GM18499 (cell line): ENCODE measurements at regions not wholly inside any gene's neighbourhood (a gene's known extent, or its start where the extent isn't known, plus 50 kb on each side); places are given as distances from the start of the nearest gene placed in this dataset.
"Not testable (repeated sequence)": the region's sequence is repeated elsewhere in the genome, so short reads cannot be mapped to it uniquely, and the experiment has no call there.

Source experiments
- ATAC-seq: cut with Tn5 transposase; IDR thresholded peaks from one replicate; pipeline ENCODE4 v1.9.1; 2021; ENCODE audit warnings: moderate number of reproducible peaks; ENCODE audit not compliant: insufficient read depth, unreplicated experiment

DNA sequence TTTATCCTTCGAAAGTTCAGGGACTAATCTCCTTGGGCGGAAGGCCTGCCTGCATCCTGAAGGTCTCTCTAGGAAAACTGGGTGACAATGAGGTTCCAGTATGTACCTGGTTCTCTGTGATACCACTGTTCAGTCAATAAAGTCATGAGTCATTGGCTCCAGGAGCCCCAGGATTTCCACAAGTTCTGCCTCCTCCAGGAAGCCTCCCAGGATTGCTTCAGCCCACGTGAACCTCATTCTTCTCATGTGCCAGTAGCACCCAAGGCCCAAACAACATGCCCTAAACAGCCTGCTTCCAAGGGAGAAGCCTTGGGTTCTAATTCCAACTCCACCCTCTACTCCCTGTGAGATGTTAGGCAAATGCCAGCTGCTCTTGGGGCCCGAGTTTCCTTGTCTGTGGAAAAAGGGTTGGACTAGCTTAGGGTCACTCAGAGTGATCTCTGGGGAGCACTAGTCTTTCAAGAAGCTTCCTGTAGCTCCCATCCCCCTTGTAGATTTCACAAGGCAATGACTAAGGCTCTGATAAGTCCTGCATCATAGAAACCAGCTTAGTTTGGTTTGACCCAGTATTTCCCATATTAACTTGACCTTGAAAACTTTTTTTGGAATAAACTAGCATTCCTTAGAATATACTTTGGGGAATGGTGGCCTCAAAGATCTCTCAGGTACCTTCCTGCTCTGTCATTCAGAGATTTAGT, 118.3 kb upstream of the ATP2B2 start:
- no peak for ATAC-seq

DNA sequence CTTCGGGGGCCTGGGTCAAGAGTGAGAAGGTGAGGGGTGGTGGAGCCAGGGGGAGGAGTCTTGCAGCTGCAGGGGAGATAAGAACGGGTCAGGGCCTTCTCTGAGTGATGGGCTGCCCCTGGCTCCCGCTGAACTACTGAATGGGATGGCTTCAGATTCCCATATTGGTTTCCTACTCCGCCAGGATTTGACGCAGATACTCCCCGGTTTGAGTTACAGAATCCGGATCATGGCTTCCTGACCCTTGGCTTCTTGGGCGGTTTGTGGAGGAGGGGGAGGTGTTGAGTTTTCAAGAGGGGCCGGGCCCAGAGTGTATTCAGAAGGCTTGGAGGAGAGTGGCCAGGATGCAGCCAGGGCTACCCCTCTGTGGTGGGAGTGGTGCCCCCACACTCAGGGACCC, 119.9 kb upstream of the ATP2B2 start:
- ATAC-seq = no peak

DNA sequence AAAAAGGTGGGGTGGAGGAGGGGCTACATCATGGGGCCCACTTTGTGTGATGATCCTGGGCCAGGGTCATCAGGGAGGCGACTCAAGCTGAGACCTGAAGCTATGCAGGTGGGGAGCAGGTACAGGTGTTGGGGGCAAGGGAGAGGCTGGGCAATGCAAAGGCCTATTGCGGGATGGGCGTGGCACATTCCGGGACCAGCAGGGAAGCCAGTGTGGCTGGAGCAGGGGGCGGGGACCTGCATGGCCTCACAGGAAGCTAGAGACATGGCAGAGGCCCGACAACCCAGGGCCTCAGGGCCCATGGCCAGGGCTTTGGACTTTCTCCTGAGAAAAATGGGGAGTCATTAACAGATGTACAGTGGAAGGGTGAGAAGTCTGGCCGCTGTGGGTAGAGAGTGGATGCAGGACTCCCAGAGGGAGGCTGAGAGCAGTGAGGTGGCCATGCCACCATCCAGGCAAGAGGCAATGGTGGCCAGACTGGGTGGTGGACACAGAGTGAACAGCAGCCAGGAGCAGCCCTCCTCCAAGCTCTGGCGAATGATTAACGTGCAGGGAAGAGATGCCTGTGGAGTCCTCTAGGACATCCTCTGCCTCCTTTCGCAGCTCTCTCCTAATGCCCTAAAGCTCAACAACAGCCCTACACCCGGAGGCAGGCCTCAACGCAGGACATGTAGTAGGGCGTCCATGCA, 122.6 kb upstream of the ATP2B2 start:
- ATAC-seq = no peak

DNA sequence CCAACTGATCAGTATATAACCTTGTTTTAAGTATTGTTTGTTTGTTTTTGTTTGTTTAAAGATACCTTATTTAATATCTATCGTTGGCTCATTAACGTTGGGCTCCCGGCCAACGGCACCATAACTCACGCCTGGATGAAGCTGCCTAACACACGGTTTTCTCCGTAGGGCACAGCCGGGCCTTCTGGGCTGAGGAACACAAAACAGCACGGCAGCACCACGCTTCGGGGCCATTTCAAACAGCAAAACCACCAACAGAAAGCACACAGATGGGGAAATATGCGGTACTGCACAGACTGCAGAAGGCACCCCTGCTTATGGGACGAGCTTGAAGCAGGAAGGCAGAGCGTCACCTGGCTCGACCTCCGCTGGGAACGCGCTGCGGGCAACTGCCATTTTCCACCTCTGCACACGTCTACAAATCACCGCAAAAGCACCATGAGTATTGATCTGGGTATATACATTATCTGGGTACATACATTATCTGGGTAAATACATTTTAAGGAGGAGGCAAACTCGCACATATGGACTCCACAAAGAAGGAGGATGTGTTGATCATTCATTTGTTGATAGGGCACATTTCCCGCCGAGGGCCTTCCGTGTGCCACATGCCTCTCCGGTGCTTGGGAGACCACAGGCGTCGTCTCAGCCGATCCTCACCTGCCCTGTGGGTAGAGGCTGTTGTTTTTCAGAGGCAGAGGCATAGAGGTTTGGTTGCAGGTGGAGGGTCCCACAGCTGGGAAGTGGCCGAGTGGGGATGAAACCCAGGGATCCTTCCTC, 123.7 kb upstream of the ATP2B2 start:
- ATAC-seq = no peak

DNA sequence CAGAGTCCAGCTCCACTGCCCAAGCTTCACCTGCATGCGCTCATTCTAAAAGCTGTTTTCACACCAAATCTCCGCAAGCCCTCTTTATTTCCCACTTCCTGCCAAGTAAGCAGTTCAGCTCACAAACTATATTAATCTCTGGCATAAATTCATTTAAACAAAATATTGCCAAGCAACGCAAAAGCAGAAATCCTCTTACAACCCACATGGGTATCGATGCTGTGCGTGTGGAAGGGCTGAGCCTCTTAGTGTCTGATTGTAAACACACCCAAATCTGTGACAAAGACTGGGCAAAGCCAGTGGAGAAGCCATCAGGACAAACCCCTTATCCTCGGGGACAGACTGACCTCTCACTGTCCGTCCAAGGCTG, 124.3 kb upstream of the ATP2B2 start:
- no peak for ATAC-seq

DNA sequence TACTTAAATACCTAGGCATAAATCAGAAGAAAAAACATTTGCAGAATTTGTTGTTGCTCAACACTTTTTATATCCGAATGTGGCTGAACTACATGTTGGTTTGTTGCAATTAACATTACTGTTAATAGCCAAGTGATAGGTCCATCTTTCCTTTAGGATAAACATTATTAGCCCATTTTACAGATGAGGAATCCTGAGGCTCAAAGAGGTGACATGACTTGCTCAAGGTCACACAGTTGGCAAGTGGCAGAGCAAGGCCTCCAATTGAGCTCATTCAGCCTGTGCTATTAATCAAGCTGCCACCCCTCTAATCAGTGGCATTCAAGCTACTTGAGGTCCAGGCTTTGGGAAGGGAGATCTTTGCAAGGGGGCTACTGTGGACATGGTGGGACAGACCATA, 125.8 kb upstream of the ATP2B2 start:
- no peak for ATAC-seq

DNA sequence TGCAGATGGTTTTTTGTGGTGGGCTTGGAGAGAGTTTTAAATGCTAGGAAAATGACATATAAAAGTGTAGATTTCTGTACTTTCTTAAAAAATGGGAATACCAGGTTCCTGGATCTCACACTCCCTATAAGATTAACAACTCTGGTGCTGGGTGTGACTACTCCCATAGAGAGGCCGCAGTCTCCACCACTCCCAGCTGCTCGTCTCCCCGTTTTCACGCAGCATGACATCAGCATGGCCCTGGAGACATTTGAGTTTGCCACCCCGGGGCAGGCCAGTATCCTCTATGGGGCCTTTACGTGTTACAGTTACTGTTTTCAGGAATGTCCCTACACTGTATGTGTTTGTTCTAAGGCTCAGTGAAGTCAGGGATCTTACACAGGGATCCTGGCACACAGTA, 126.7 kb upstream of the ATP2B2 start:
- ATAC-seq = no peak

DNA sequence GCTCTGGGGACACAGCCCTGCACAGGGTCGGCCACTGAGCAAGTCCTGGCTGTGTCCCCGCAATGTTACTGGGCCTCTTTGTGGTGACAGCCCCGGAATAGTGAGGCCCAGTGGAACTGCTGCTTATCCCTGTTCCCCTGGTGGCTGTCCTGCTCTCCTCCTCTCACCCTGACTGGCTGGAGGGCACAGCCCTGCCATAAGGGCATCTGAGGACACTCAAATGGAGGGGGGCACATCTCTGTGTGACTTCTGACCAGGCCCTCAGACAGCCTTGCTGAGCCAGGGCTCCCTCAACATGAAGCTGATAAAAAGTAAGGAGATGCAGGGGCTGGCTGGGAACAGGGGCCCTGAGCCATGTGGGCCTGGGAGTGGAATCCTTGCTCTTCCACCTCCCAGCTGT, 127.4 kb upstream of the ATP2B2 start:
- no peak for ATAC-seq

DNA sequence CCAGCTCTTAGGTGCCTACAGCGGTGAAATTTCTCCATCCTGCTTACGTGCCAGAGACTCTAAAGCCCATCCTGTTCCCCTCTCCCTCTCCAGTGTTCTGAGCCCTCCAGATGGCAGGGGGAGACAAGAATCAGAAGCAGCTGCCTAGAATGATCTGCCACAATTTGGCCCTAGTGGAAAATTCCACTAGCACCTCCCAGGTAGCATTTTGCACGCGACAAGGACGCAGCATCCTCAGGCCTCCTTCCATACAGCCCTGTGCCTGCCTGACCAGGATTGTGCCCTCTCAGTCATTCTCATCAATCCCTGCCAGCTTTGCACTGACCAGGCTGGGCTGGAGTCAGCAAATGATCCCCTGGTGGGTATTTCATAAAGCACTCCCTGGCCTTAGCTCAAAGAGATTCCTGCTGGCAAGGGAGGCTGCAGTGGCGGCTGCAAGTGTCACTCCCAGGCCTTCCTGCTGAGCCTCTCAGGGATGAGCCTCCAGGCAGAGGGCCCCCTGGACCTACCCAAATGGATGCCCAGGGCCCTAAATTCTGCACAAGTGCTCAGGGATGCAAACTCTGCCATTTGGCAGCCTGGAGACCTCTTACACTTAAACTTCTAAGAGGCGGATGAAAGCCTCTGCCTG, 130.2 kb upstream of the ATP2B2 start:
- ATAC-seq = no peak

DNA sequence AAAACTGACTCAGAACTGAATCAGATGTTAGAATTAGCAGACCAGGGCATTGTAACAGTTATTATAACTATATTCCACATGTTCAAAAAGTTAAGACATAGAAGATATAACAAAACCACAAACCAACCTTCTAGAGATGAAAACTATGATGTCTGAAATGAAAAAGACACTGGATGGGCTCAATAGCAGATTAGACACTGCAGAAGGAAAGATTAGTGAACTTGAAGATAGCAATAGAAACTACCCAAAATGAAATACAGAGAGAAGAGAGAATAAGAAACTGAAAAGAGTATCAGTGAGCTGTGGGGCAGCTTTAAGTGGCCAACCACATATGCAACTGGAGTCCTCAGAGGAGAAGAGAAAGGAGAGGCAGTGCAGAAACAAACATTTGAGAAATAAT, 132.0 kb upstream of the ATP2B2 start:
- no peak for ATAC-seq

DNA sequence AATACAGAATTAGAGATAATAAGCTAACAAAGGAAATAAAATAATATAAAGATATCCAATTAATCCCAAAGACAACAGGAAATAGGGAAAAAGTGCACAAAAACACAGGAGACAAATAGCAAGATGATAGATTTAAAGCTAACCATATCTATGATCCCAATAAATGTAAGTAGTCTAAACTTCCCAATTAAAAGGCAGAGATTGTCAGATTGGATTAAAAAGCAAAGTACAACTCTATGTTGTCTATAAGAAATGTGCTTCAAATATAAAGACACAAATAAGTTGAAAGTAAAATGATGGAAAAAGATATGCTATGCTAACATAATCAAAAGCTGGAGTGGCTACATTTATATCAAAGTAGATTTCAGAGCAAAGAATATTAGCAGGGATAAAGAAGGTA, 133.1 kb upstream of the ATP2B2 start:
- ATAC-seq = no peak

DNA sequence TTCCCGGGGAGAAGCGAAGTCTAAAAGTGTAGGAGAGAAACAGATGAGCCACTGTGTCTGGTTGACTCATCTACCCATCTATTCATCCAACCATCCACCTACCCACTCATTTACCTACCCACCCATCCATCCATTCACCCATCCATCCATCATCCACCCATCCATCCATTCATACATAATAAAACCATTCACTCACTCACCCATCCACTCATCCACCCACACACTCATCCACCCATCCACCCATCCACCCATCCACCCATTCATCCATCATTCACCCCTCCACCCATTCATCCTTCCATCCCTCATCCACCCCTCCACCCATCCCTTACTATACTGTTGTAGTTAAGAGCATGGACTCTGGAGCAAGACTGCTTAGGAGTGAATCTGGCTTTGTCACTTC, 136.4 kb upstream of the ATP2B2 start:
- ATAC-seq = no peak

DNA sequence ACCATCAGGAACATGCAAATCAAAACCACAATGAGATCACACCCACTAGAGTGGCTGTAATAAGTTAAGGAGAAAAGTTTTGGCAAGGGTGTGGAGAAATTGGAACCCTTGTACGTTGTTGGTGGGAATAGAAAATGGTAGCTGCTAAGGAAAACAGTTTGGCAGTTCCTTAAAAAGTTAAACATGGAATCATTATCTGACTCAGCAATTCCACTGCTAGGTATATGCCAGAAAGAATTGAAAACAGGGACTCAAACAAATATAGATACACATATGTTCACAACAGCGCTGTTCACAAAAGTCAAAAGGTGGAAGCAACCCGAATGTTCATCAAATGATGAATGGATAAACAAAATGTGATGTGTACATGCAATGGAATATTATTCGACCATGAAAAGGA, 138.8 kb upstream of the ATP2B2 start:
- ATAC-seq = no peak

DNA sequence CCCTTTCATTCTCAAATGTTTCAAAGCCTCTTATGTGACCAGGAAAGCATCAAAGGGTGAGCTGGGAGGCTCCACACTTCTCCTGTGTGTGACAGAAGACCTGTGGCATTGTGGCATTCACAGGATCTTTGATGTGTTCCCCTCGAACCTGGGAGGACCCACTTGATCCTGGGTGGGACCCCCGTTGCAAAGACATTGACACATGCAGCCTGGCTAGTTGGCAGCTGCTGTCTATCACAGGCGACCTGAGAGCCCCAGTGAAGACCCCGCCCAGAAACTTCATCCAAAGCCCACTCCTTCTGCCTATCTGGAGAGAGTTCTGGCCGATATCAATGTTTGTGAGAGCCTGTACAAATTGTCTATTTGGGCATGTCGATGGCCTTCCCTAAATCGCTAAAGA, 140.4 kb upstream of the ATP2B2 start:
- ATAC-seq = no peak

DNA sequence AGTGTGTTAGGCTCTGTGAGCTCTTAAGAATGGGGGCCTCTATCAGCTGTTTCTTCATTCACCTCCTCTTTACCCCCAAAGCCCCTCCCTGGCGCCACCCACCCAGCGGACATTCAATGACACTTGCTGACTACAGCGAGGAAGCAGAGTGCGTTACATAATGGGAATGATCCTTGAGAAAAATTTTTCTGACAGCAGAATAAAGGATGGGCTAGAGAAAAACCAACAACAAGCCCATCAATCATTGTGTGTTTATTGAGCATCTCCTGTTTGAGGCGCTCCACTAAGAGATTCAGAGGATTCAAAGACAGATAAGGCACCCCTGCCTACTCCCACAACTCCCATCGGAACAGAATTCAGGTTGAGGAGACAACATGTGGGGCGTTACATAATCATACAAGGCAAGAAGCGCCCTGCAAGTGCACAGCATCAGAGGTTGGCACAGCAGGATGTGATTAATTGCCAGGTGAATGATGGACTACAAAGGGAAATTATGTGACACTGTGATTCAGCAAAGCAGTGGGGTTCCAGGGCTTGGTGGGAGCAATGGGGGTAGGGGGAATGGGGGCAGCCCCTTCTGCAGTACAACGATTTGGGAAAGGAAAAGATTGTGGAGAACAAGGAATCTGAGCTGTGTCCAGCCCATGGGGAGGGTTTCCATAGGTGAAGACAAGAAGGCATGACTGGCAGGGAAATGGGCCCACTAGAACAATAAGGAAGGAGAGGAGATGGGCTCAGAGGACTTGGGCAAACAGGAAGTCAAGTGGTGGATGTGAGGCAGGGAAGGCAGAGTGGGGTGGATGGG, 141.3 kb upstream of the ATP2B2 start:
- no peak for ATAC-seq

DNA sequence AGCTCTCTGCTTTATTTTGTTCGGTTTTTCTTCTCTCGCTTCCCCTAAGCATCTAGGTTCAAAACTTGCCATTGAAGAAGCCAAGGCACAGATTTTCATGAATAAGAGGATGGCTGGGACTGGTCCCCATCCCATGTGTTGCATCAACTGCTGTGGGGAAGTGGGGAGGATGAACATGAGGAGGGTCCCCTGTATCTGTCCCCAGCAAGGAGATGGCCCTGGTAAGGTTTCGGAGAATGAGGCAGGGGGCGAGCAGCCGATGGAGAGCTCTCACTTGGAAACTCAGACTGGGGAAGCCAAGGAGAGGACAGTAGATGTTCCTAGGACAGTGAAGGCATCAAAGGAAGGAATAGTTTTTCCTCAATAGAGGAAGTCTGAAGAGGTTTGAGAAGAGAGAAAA, 142.0 kb upstream of the ATP2B2 start:
- ATAC-seq = no peak

DNA sequence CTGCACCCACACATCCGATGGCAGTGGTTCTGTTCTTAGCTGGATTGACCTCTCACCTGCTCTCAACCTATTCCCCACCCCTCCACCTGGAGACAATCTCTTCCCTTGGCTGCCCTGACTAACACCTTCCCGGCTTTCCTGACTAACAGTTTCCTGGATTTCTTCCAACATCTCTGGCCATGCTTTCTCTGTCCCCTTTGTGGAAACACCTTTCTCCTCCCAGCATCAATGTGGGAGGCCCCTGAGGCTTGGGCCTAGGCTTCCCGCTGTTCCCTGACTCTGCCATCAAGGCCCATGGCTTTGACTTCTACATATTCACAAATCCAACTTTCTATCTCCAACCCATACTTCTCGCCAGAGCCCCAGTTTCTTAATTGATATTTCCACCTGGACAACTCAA, 142.8 kb upstream of the ATP2B2 start:
- no peak for ATAC-seq

DNA sequence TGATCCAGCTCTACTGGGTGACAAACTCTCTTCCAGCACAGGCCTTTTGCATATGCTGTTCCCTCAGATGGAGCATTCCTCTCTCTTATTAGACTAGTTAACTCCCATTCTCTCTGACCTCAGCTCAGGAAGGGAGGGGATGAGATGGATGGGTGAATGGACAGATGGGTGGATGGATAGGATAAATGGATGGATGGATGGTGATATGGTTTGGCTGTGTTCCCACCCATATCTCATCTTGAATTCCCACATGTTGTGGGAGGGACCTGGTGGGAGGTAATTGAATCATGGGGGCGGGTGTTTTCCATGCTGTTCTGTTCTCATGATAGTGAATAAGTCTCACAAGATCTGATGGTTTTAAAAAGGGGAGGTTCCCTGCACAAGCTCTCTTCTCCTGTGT, 144.1 kb upstream of the ATP2B2 start:
- ATAC-seq = not testable (repeated sequence)

DNA sequence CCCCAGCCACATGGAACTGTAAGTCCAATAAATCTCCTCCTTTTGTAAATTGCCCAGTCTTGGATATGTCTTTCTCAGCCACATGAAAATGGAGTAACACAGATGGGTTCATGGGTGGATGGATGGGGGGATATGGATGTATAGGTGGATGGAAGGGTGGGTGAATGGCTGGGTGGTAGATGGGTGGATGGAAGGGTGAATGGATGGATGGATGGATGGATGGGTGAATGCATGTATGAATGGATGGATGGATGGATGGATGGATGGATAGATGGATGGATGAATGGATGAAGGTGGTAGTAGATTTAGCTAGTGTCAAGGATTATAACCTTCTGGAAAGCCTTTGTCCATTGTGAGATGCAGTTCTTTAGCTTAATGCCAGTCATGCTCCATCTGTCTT, 146.1 kb upstream of the ATP2B2 start:
- no peak for ATAC-seq

DNA sequence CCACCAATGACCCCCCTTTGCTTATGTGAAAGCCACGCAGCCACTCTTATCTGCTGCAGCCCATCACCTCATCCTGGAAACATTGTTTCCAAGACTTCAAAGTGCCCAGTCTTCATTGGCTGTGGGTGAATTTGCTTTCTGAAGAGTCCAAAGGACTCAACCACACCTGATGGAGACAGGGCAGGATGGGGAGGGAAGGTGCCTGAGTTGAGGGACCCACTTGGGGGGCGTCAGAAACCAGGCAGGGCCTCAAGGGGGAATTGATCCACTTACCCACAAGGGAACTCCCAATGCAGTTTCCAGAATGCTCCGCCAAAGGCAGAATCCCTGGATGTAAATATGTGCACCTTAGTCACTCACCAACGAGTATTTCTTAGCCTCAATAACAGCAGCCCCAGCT, 147.9 kb upstream of the ATP2B2 start:
- no peak for ATAC-seq
